ENCODE measurements at regions not wholly inside any gene's neighbourhood (a gene's known extent, or its start where the extent isn't known, plus 50 kb on each side); places are given as distances from the start of the nearest gene placed in this dataset.

DNA sequence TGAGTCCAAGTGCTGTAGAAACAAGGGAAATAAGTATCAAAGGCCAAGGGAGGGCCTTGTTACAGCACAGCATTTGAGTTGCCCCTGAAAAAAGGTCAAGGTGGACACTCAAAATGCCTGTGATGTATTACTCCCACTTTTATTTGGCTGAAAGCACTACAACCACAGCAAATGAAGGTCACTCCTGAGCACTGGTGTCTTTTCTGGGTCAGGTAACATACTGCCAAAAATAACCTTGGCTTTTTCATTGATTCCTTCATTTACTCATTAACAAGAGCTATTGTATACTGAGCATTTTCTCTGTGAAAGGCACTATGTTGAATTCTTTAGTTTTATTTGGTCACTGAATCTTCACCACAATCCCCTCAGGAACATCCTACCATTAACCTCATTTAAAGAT is 590.3 kb downstream of the BCL11A start:
- ATAC-seq (no peak), DNase-seq (ENCODE audit: low read depth, low spot score) (no peak)
- Histone ChIP-seq H3K4me1 (ENCODE audit: control insufficient read depth, insufficient read depth, low read length) (no peaks in the 10 kb centered on the region), H3K36me3 (ENCODE audit: control insufficient read depth, insufficient read depth, low read length) (no peaks in the 10 kb centered on the region), H3K4me3 (ENCODE audit: low read depth in 2 of 2, low read length in 2 of 2) (no peak overlapping the region), H3K9me3 (ENCODE audit: control insufficient read depth, insufficient read depth, low read depth, low read length) (no peaks in the 10 kb centered on the region), H3K27me3 (ENCODE audit: control insufficient read depth, insufficient read depth, low read length) (no peaks in the 10 kb centered on the region), H3K27ac (ENCODE audit: low read length) (no peak overlapping the region)
- intact Hi-C loops (cut with micrococcal nuclease; ENCODE audit: unreplicated experiment) (no loop called here), in situ Hi-C loops (cut with HindIII; ENCODE audit: low pct_unique_long_range_greater_than_20kb, low sequenced_read_pairs) (no loop called here)
- no TSS peak for BruUV-seq (replicated peaks)
- POLR2A ChIA-PET: no interaction called here
- CTCF ChIA-PET: no interaction called here
- TF ChIP-seq SIN3A (IDR thresholded peaks at IDR 0.05; ENCODE audit: borderline replicate concordance, insufficient read depth, low read depth, low read length) (no peak), POLR2AphosphoS5 (IDR thresholded peaks at IDR 0.05; ENCODE audit: low read depth, low read length) (no peak), TCF7L2 (IDR thresholded peaks at IDR 0.05; ENCODE audit: low read depth, low read length) (no peak)
- TF ChIP-seq, protein P1, sequence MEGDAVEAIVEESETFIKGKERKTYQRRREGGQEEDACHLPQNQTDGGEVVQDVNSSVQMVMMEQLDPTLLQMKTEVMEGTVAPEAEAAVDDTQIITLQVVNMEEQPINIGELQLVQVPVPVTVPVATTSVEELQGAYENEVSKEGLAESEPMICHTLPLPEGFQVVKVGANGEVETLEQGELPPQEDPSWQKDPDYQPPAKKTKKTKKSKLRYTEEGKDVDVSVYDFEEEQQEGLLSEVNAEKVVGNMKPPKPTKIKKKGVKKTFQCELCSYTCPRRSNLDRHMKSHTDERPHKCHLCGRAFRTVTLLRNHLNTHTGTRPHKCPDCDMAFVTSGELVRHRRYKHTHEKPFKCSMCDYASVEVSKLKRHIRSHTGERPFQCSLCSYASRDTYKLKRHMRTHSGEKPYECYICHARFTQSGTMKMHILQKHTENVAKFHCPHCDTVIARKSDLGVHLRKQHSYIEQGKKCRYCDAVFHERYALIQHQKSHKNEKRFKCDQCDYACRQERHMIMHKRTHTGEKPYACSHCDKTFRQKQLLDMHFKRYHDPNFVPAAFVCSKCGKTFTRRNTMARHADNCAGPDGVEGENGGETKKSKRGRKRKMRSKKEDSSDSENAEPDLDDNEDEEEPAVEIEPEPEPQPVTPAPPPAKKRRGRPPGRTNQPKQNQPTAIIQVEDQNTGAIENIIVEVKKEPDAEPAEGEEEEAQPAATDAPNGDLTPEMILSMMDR (IDR thresholded peaks at IDR 0.05): no peak
- TF ChIP-seq, protein P2, sequence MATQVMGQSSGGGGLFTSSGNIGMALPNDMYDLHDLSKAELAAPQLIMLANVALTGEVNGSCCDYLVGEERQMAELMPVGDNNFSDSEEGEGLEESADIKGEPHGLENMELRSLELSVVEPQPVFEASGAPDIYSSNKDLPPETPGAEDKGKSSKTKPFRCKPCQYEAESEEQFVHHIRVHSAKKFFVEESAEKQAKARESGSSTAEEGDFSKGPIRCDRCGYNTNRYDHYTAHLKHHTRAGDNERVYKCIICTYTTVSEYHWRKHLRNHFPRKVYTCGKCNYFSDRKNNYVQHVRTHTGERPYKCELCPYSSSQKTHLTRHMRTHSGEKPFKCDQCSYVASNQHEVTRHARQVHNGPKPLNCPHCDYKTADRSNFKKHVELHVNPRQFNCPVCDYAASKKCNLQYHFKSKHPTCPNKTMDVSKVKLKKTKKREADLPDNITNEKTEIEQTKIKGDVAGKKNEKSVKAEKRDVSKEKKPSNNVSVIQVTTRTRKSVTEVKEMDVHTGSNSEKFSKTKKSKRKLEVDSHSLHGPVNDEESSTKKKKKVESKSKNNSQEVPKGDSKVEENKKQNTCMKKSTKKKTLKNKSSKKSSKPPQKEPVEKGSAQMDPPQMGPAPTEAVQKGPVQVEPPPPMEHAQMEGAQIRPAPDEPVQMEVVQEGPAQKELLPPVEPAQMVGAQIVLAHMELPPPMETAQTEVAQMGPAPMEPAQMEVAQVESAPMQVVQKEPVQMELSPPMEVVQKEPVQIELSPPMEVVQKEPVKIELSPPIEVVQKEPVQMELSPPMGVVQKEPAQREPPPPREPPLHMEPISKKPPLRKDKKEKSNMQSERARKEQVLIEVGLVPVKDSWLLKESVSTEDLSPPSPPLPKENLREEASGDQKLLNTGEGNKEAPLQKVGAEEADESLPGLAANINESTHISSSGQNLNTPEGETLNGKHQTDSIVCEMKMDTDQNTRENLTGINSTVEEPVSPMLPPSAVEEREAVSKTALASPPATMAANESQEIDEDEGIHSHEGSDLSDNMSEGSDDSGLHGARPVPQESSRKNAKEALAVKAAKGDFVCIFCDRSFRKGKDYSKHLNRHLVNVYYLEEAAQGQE (IDR thresholded peaks at IDR 0.05; ENCODE audit: insufficient read depth in 1 of 2, low read depth in 2 of 2, low read length in 1 of 2): no peak

DNA sequence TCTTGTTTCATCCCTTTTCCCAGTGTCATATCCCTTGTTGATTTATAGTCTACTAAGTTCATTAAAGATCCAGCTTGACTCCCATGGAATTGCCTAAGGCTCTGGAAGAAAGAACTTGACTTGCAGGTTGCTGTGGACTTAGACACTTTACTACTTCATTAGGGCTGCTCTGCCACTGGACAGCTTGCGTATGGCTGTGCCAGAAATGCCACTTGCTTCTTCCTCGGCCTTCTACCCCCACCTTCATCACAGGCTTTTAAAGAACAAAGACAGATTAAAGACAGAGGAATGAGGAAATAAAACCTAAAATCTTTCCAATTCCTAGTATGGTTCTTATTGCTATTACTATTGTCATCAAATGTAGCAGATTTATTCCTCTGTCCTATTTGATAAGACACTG is 591.7 kb downstream of the BCL11A start:
- Histone ChIP-seq H3K27me3 (ENCODE audit: control insufficient read depth, insufficient read depth, low read length) (no peaks in the 10 kb centered on the region), H3K4me3 (ENCODE audit: low read depth in 2 of 2, low read length in 2 of 2) (no peak overlapping the region), H3K27ac (ENCODE audit: low read length) (no peak overlapping the region), H3K9me3 (ENCODE audit: control insufficient read depth, insufficient read depth, low read depth, low read length) (no peaks in the 10 kb centered on the region), H3K36me3 (ENCODE audit: control insufficient read depth, insufficient read depth, low read length) (no peaks in the 10 kb centered on the region), H3K4me1 (ENCODE audit: control insufficient read depth, insufficient read depth, low read length) (no peaks in the 10 kb centered on the region)
- TF ChIP-seq POLR2AphosphoS5 (IDR thresholded peaks at IDR 0.05; ENCODE audit: low read depth, low read length) (no peak), SIN3A (IDR thresholded peaks at IDR 0.05; ENCODE audit: borderline replicate concordance, insufficient read depth, low read depth, low read length) (no peak), TCF7L2 (IDR thresholded peaks at IDR 0.05; ENCODE audit: low read depth, low read length) (no peak)
- TF ChIP-seq, protein P2 (IDR thresholded peaks at IDR 0.05; ENCODE audit: insufficient read depth in 1 of 2, low read depth in 2 of 2, low read length in 1 of 2): no peak
- TF ChIP-seq, protein P1 (IDR thresholded peaks at IDR 0.05): no peak
- POLR2A ChIA-PET: no interaction called here
- DNase-seq (ENCODE audit: low read depth, low spot score) (no peak), ATAC-seq (no peak)
- BruUV-seq (replicated peaks): no TSS peak
- intact Hi-C loops (cut with micrococcal nuclease; ENCODE audit: unreplicated experiment): no loop called here
- CTCF ChIA-PET: interaction anchor here (0.7 kb wide), 1 partner anchor 266 kb away, joined by 3 read pairs; no protein-coding TSS in a partner anchor
- in situ Hi-C loops (cut with HindIII; ENCODE audit: low pct_unique_long_range_greater_than_20kb, low sequenced_read_pairs): no loop called here
